Stimulated activated CD4-positive, alpha-beta T cell treated with anti-CD3 and anti-CD28 coated beads, Interleukin-1b, Interleukin-23, amount 100 ng/mL, for 24 hours (primary cell): ENCODE measurements at regions not wholly inside any gene's neighbourhood (a gene's known extent, or its start where the extent isn't known, plus 50 kb on each side); places are given as distances from the start of the nearest gene placed in this dataset.

Experiments
- DNase-seq, 4 experiments: peaks; one replicate each; pipeline ENCODE4 v3.0.0-alpha.2; 2020; ENCODE audit warnings: low read depth in 4 of 4, low spot score in 1 of 4

- peak in 2 of 4 experiments; percentile 19 to 20 for DNase-seq
Measured at GRCh38 chr14:32254952-32255679, 52.0 kb upstream of the RNU6-8 start.

- no peak for DNase-seq
Measured at GRCh38 chr14:32255789-32256188, 52.7 kb upstream of the RNU6-8 start.

- no peak for DNase-seq
Measured at GRCh38 chr14:32256576-32256975, 53.5 kb upstream of the RNU6-8 start.

- no peak for DNase-seq
Measured at GRCh38 chr14:32258336-32258993, 55.4 kb upstream of the RNU6-8 start.

GRCh38 chr14:32259368-32260013 is 56.4 kb upstream of the RNU6-8 start:
- DNase-seq = no peak

GRCh38 chr14:32263939-32264567 is 61.0 kb upstream of the RNU6-8 start:
- no peak for DNase-seq

- DNase-seq = no peak
Measured at GRCh38 chr14:32265584-32265983, 62.5 kb upstream of the RNU6-8 start.

- DNase-seq = no peak
Measured at GRCh38 chr14:32277998-32278397, 51.1 kb upstream of the AKAP6 start.
